Endothelial cell of umbilical vein (primary cell): ENCODE measurements at regions not wholly inside any gene's neighbourhood (a gene's known extent, or its start where the extent isn't known, plus 50 kb on each side); places are given as distances from the start of the nearest gene placed in this dataset.

Experiments
- BruUV-seq: library from RNA; stranded (reverse); fragments of 400-500 nt; replicated peaks from 2 replicates; lab custom pipeline; 2021; lab: Mats Ljungman, UMichigan
- CTCF ChIA-PET: fragments of 300-600, 350-600 bp; sonication (Branson Sonifier 250); formaldehyde crosslinking; loops from one replicate; lab custom pipeline; 2021; ENCODE audit warnings: antibody characterized with exemption, inconsistent platforms; lab: Charles Lee
- POLR2A ChIA-PET: fragments of 300-600, 350-600 bp; sonication (Branson Sonifier 250); formaldehyde crosslinking; loops from one replicate; lab custom pipeline; 2021; ENCODE audit warnings: antibody characterized with exemption, inconsistent platforms; lab: Charles Lee
- DNase-seq: peaks from one replicate; pipeline ENCODE4 v3.0.0-alpha.2; 2011; ENCODE audit warnings: low read depth, low spot score
- FAIRE-seq: peaks from 2 replicates; lab custom pipeline; 2011; peaks lifted over from hg19 to GRCh38; lab: Jason Lieb, UNC
- H2AFZ ChIP-seq: 2 replicates; pipeline ENCODE4 v1.6.0; 2012; ENCODE audit warnings: low read depth, low read length, control low read depth, inconsistent platforms
- H3K27ac ChIP-seq: 2 replicates; pipeline ENCODE4 v1.5.1; 2011; ENCODE audit warnings: low read depth, mild to moderate bottlenecking, control low read depth, low read length, moderate library complexity; ENCODE audit not compliant: insufficient read depth
- H3K27me3 ChIP-seq, 2 experiments: 2 replicates each; pipeline versions ENCODE4 v1.6.0 to v1.6.1; 2011; ENCODE audit warnings: low read length in 2 of 2, mixed read lengths in 1 of 2; ENCODE audit not compliant: control insufficient read depth in 2 of 2, insufficient read depth in 2 of 2
- H3K36me3 ChIP-seq, 2 experiments: 2 replicates in 1 of 2; 3 replicates in 1 of 2; pipeline ENCODE4 v1.5.1; 2011; ENCODE audit warnings: low read length in 2 of 2, mild to moderate bottlenecking in 1 of 2, moderate library complexity in 1 of 2; ENCODE audit not compliant: control insufficient read depth in 2 of 2, insufficient read depth in 2 of 2; ENCODE audit errors: extremely low read depth in 1 of 2
- H3K4me1 ChIP-seq: 3 replicates; pipeline ENCODE4 v1.5.1; 2011; ENCODE audit warnings: mild to moderate bottlenecking, low read length; ENCODE audit not compliant: control insufficient read depth, insufficient read depth; ENCODE audit errors: extremely low read depth
- H3K4me2 ChIP-seq: 2 replicates; pipeline ENCODE4 v1.6.1; 2011; ENCODE audit warnings: low read length, control low read depth, mixed read lengths; ENCODE audit not compliant: insufficient read depth
- H3K4me3 ChIP-seq, 3 experiments: fragments of 200-600 bp in 1 of 3; sonication (generic), shearing (Covaris generic) in 1 of 3; replicated peaks in 1 of 3; 2 replicates each; pipeline ENCODE4 v1.5.1; 2011 to 2016; ENCODE audit warnings: control low read depth in 3 of 3, low read length in 3 of 3, mild to moderate bottlenecking in 2 of 3, inconsistent platforms in 1 of 3, low read depth in 1 of 3, moderate library complexity in 1 of 3; ENCODE audit not compliant: insufficient read depth in 1 of 3
- H3K79me2 ChIP-seq: 2 replicates; pipeline ENCODE4 v1.6.0; 2012; ENCODE audit warnings: low read length, inconsistent platforms; ENCODE audit not compliant: control insufficient read depth, insufficient read depth
- H3K9ac ChIP-seq: replicated peaks from 2 replicates; pipeline ENCODE3; 2011; ENCODE audit warnings: low read length, control low read depth; ENCODE audit not compliant: insufficient read depth; ENCODE audit errors: extremely low read depth
- H3K9me1 ChIP-seq: replicated peaks from 3 replicates; pipeline ENCODE4 v1.6.0; 2011; ENCODE audit warnings: mild to moderate bottlenecking, low read length; ENCODE audit not compliant: control insufficient read depth, insufficient read depth; ENCODE audit errors: extremely low read depth
- H3K9me3 ChIP-seq: replicated peaks from 2 replicates; pipeline ENCODE4 v1.5.1; 2012; ENCODE audit warnings: low read length, inconsistent platforms; ENCODE audit not compliant: control insufficient read depth, insufficient read depth
- H4K20me1 ChIP-seq: replicated peaks from 2 replicates; pipeline ENCODE3; 2011; ENCODE audit warnings: mild to moderate bottlenecking, low read length; ENCODE audit not compliant: control insufficient read depth, insufficient read depth; ENCODE audit errors: extremely low read depth
- EZH2 ChIP-seq: IDR thresholded peaks from 2 replicates; pipeline ENCODE4 v1.6.1; 2012; ENCODE audit warnings: borderline replicate concordance, low read depth, mild to moderate bottlenecking, moderate library complexity, low read length, inconsistent platforms; ENCODE audit not compliant: severe bottlenecking
- FOS ChIP-seq: IDR thresholded peaks from 2 replicates; pipeline ENCODE4 v1.6.1; 2011; ENCODE audit warnings: mild to moderate bottlenecking, low read length, moderate library complexity, borderline replicate concordance; ENCODE audit not compliant: insufficient read depth
- GATA2 ChIP-seq: IDR thresholded peaks from 2 replicates; pipeline ENCODE4 v1.7.0; 2011; ENCODE audit warnings: low read depth, mild to moderate bottlenecking, moderate library complexity, mixed read lengths, low read length; ENCODE audit not compliant: insufficient read length, insufficient read depth
- JUN ChIP-seq: IDR thresholded peaks from 2 replicates; pipeline ENCODE4 v1.6.1; 2011; ENCODE audit warnings: borderline replicate concordance, low read depth; ENCODE audit not compliant: insufficient read length, insufficient read depth
- MYC ChIP-seq: IDR thresholded peaks from one replicate; pipeline ENCODE4 v1.6.1; 2011; ENCODE audit warnings: mild to moderate bottlenecking, low read depth, low read length
- POLR2A ChIP-seq: IDR thresholded peaks from 2 replicates; pipeline ENCODE4 v1.6.1; 2012; ENCODE audit warnings: low read depth, mild to moderate bottlenecking, control low read depth, low read length
- POLR2AphosphoS5 ChIP-seq: IDR thresholded peaks from 2 replicates; pipeline ENCODE4 v1.6.1; 2012; ENCODE audit warnings: low read depth, mild to moderate bottlenecking, control low read depth, low read length, moderate library complexity; ENCODE audit not compliant: insufficient read depth
- dilution Hi-C: fragments of 300-500 bp; cut with MboI; formaldehyde crosslinking; loops from one replicate; pipeline ENCODE4 v1.15.0; 2019; ENCODE audit warnings: low sequenced_read_pairs; ENCODE audit not compliant: extremely low pct_ligation_motif_present
- intact Hi-C: fragments of 100-400 bp; cut with micrococcal nuclease; formaldehyde crosslinking; loops from one replicate; pipeline ENCODE4 v1.10.0; 2022
- TF ChIP-seq, protein P1 (sequence below), 2 donors: IDR thresholded peaks; 1 replicate in 1 of 2; 2 replicates in 1 of 2; pipeline ENCODE4 v1.5.1; 2011; ENCODE audit warnings: low read length in 2 of 2, mild to moderate bottlenecking in 2 of 2, moderate library complexity in 2 of 2, control low read depth in 1 of 2, inconsistent platforms in 1 of 2, low read depth in 1 of 2; ENCODE audit not compliant: insufficient read depth in 1 of 2; ENCODE audit errors: extremely low read depth in 1 of 2
- TF ChIP-seq, protein P2 (sequence below): IDR thresholded peaks from 2 replicates; pipeline ENCODE4 v1.6.1; 2011; ENCODE audit not compliant: insufficient read depth, insufficient read length

DNA sequence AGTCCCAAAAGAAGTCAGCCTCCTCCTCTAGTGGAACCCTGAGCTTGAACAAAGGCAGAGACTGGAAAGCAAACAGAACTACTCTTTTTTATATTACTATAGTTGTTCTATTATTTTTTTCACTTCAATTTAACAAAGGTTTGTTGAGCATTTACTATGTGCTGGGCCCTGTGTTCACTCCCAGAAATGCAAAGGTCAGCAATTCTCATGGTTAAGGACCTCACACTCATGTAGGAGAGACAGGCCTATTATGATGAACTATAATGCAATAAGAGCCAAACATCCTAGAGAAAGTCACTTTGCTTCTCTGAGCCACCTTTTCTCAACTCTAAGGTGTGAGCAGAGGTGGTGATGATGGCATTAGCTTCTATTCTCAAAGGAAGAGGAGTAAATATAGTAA, 82.1 kb upstream of the ARHGEF3 start:
- no peaks in the 10 kb centered on the region for H3K9me3 ChIP-seq
- no peak overlapping the region for H3K27ac ChIP-seq
- no peak overlapping the region for H3K9ac ChIP-seq
- no peaks in the 10 kb centered on the region for H3K79me2 ChIP-seq
- H3K36me3 ChIP-seq: no peaks in the 10 kb centered on the region
- H3K27me3 ChIP-seq: no peaks in the 10 kb centered on the region
- no peak for FAIRE-seq
- intact Hi-C loops: no loop called here
- H2AFZ ChIP-seq: no peak overlapping the region
- peaks cover 18% of the 10 kb centered on the region for H3K4me1 ChIP-seq
- CTCF ChIA-PET: interaction anchor here (0.5 to 2.0 kb wide), 5 partner anchors 9 to 178 kb away, joined by 3 to 8 read pairs (median 4); no protein-coding TSS in a partner anchor
- dilution Hi-C loops: no loop called here
- DNase-seq: no peak
- H3K4me2 ChIP-seq: no peak overlapping the region
- POLR2A ChIA-PET: no interaction called here
- TF ChIP-seq, protein P1, sequence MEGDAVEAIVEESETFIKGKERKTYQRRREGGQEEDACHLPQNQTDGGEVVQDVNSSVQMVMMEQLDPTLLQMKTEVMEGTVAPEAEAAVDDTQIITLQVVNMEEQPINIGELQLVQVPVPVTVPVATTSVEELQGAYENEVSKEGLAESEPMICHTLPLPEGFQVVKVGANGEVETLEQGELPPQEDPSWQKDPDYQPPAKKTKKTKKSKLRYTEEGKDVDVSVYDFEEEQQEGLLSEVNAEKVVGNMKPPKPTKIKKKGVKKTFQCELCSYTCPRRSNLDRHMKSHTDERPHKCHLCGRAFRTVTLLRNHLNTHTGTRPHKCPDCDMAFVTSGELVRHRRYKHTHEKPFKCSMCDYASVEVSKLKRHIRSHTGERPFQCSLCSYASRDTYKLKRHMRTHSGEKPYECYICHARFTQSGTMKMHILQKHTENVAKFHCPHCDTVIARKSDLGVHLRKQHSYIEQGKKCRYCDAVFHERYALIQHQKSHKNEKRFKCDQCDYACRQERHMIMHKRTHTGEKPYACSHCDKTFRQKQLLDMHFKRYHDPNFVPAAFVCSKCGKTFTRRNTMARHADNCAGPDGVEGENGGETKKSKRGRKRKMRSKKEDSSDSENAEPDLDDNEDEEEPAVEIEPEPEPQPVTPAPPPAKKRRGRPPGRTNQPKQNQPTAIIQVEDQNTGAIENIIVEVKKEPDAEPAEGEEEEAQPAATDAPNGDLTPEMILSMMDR (IDR thresholded peaks at IDR 0.05; ENCODE audit: extremely low read depth in 1 of 2, insufficient read depth in 1 of 2, low read depth in 1 of 2, low read length in 2 of 2): no peak
- TF ChIP-seq JUN (no peak), EZH2 (no peak), POLR2A (no peak), GATA2 (no peak), POLR2AphosphoS5 (no peak), FOS (no peak), MYC (no peak)
- TF ChIP-seq, protein P2, sequence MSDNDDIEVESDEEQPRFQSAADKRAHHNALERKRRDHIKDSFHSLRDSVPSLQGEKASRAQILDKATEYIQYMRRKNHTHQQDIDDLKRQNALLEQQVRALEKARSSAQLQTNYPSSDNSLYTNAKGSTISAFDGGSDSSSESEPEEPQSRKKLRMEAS: no peak
- no TSS peak for BruUV-seq
- no peaks in the 10 kb centered on the region for H3K9me1 ChIP-seq
- H4K20me1 ChIP-seq: no peaks in the 10 kb centered on the region
- H3K4me3 ChIP-seq: no peak overlapping the region
